Panc1 (cell line): ENCODE measurements at regions not wholly inside any gene's neighbourhood (a gene's known extent, or its start where the extent isn't known, plus 50 kb on each side); places are given as distances from the start of the nearest gene placed in this dataset.

ENCODE experiments used
- ATAC-seq: fragments of 200-7000 bp; cut with Tn5 transposase; 2 replicates; pipeline ENCODE4 v1.9.1; 2020; ENCODE audit warnings: mild to moderate bottlenecking, moderate library complexity
- BruUV-seq: library from RNA; stranded (reverse); fragments of 400-500 nt; replicated peaks from 2 replicates; lab custom pipeline; 2021; lab: Mats Ljungman, UMichigan
- CTCF ChIA-PET: fragments of 300-600 bp; sonication (Branson Sonifier 250); formaldehyde crosslinking; loops from one replicate; lab custom pipeline; 2022; ENCODE audit warnings: antibody characterized with exemption; lab: Charles Lee
- POLR2A ChIA-PET: fragments of 300-600 bp; sonication (Branson Sonifier 250); formaldehyde crosslinking; loops from one replicate; lab custom pipeline; 2022; ENCODE audit warnings: antibody characterized with exemption; lab: Charles Lee
- DNase-seq: peaks from one replicate; pipeline ENCODE4 v3.0.0-alpha.2; 2010; ENCODE audit warnings: low read depth, low spot score
- H3K27ac ChIP-seq: 2 replicates; pipeline ENCODE4 v1.5.1; 2011; ENCODE audit warnings: mild to moderate bottlenecking, low read length, inconsistent platforms
- H3K27me3 ChIP-seq: fragments of 200-500 bp; sonication (Bioruptor generic); 2 replicates; pipeline ENCODE4 v1.6.0; 2014; ENCODE audit warnings: low read length, inconsistent platforms; ENCODE audit not compliant: control insufficient read depth, insufficient read depth
- H3K36me3 ChIP-seq: fragments of 200-500 bp; sonication (Bioruptor generic); 2 replicates; pipeline ENCODE4 v1.5.1; 2014; ENCODE audit warnings: inconsistent platforms, mild to moderate bottlenecking, low read length, moderate library complexity; ENCODE audit not compliant: control insufficient read depth, insufficient read depth
- H3K4me1 ChIP-seq: 2 replicates; pipeline ENCODE4 v1.5.1; 2011; ENCODE audit warnings: inconsistent platforms, mild to moderate bottlenecking, low read length, moderate library complexity; ENCODE audit not compliant: control insufficient read depth, insufficient read depth
- H3K4me3 ChIP-seq, 2 experiments: 2 replicates each; pipeline ENCODE4 v1.5.1; 2011 to 2012; ENCODE audit warnings: low read depth in 2 of 2, low read length in 2 of 2, mild to moderate bottlenecking in 2 of 2, inconsistent platforms in 1 of 2, moderate library complexity in 1 of 2
- H3K9me3 ChIP-seq: fragments of 200-500 bp; sonication (Bioruptor generic); 2 replicates; pipeline ENCODE4 v1.5.1; 2014; ENCODE audit warnings: low read depth, mild to moderate bottlenecking, inconsistent platforms, low read length, moderate library complexity; ENCODE audit not compliant: control insufficient read depth, insufficient read depth
- CTCF ChIP-seq: fragments of 450-650 bp; IDR thresholded peaks from 2 replicates; pipeline ENCODE4 v1.5.1; 2017; ENCODE audit warnings: mild to moderate bottlenecking
- POLR2AphosphoS5 ChIP-seq: IDR thresholded peaks from 2 replicates; pipeline ENCODE4 v1.6.1; 2012; ENCODE audit warnings: mild to moderate bottlenecking, low read depth, low read length, moderate library complexity
- SIN3A ChIP-seq: IDR thresholded peaks from 2 replicates; pipeline ENCODE4 v1.6.1; 2012; ENCODE audit warnings: low read depth, mild to moderate bottlenecking, low read length, moderate library complexity, borderline replicate concordance; ENCODE audit not compliant: insufficient read depth
- TCF7L2 ChIP-seq: IDR thresholded peaks from 2 replicates; pipeline ENCODE4 v1.6.1; 2011; ENCODE audit warnings: mild to moderate bottlenecking, low read depth, low read length, inconsistent platforms
- in situ Hi-C: cut with HindIII; loops from 2 replicates; pipeline ENCODE4 v1.10.0; 2016; ENCODE audit warnings: low sequenced_read_pairs, low pct_unique_long_range_greater_than_20kb
- intact Hi-C: fragments of 100-400 bp; cut with micrococcal nuclease; formaldehyde crosslinking; loops from one replicate; pipeline ENCODE4 v1.10.0; 2022; ENCODE audit not compliant: unreplicated experiment
- TF ChIP-seq, protein P1 (sequence below), 2 experiments: IDR thresholded peaks; 2 replicates each; pipeline ENCODE4 v1.6.1; 2011 to 2012; ENCODE audit warnings: low read depth in 2 of 2, control low read depth in 1 of 2, low read length in 1 of 2, mild to moderate bottlenecking in 1 of 2, moderate library complexity in 1 of 2; ENCODE audit not compliant: insufficient read depth in 1 of 2

DNA sequence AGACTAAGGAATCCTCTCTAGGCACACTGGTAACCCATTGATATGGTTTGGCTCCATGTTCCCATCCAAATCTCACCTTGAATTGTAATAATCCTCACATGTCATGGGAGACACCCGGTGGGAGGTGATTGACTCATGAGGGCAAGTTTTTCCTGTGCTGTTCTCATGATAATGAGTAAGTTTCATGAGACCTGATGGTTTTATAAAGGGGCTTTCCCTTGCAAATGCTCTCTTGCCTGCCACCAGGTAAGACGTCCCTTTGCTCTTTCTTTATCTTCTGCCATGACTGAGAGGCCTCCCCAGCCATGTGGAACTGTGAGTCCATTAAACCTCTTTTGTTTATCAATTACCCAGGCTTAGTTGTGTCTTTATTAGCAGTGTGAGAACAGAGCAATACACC, 81.4 kb upstream of the GPC6 start:
- POLR2A ChIA-PET, result no interaction called here
- no TSS peak for BruUV-seq
- no peaks in the 10 kb centered on the region for H3K4me1 ChIP-seq
- no peaks in the 10 kb centered on the region for H3K36me3 ChIP-seq
- intact Hi-C loops (no loop called here), in situ Hi-C loops (no loop called here)
- no peak for DNase-seq
- no peaks in the 10 kb centered on the region for H3K9me3 ChIP-seq
- ATAC-seq, result no peak
- H3K27ac ChIP-seq, result no peak overlapping the region
- H3K4me3 ChIP-seq, result no peak overlapping the region
- no peaks in the 10 kb centered on the region for H3K27me3 ChIP-seq
- TF ChIP-seq, protein P1, sequence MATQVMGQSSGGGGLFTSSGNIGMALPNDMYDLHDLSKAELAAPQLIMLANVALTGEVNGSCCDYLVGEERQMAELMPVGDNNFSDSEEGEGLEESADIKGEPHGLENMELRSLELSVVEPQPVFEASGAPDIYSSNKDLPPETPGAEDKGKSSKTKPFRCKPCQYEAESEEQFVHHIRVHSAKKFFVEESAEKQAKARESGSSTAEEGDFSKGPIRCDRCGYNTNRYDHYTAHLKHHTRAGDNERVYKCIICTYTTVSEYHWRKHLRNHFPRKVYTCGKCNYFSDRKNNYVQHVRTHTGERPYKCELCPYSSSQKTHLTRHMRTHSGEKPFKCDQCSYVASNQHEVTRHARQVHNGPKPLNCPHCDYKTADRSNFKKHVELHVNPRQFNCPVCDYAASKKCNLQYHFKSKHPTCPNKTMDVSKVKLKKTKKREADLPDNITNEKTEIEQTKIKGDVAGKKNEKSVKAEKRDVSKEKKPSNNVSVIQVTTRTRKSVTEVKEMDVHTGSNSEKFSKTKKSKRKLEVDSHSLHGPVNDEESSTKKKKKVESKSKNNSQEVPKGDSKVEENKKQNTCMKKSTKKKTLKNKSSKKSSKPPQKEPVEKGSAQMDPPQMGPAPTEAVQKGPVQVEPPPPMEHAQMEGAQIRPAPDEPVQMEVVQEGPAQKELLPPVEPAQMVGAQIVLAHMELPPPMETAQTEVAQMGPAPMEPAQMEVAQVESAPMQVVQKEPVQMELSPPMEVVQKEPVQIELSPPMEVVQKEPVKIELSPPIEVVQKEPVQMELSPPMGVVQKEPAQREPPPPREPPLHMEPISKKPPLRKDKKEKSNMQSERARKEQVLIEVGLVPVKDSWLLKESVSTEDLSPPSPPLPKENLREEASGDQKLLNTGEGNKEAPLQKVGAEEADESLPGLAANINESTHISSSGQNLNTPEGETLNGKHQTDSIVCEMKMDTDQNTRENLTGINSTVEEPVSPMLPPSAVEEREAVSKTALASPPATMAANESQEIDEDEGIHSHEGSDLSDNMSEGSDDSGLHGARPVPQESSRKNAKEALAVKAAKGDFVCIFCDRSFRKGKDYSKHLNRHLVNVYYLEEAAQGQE (IDR thresholded peaks at IDR 0.05; ENCODE audit: insufficient read depth in 1 of 2, low read depth in 2 of 2, low read length in 1 of 2), result no peak
- TF ChIP-seq CTCF (no peak), SIN3A (no peak), TCF7L2 (no peak), POLR2AphosphoS5 (no peak)
- CTCF ChIA-PET, result no interaction called here

GRCh38 chr13:93146584-93147297, 79.9 kb upstream of the GPC6 start:
- TF ChIP-seq POLR2AphosphoS5 (no peak), CTCF (no peak), TCF7L2 (no peak)
- TF ChIP-seq, protein P1 (IDR thresholded peaks at IDR 0.05; ENCODE audit: insufficient read depth in 1 of 2, low read depth in 2 of 2, low read length in 1 of 2), result no peak
- intact Hi-C loops (no loop called here), in situ Hi-C loops (no loop called here)
- H3K4me1 ChIP-seq, result no peaks in the 10 kb centered on the region
- no peaks in the 10 kb centered on the region for H3K36me3 ChIP-seq
- BruUV-seq, result no TSS peak
- POLR2A ChIA-PET, result no interaction called here
- no peak overlapping the region for H3K27ac ChIP-seq
- H3K27me3 ChIP-seq, result no peaks in the 10 kb centered on the region
- no peak for ATAC-seq
- CTCF ChIA-PET, result no interaction called here
- H3K4me3 ChIP-seq, result no peak overlapping the region
- no peaks in the 10 kb centered on the region for H3K9me3 ChIP-seq
- DNase-seq, result no peak
